ENCODE measurements at regions not wholly inside any gene's neighbourhood (a gene's known extent, or its start where the extent isn't known, plus 50 kb on each side); places are given as distances from the start of the nearest gene placed in this dataset.

- Histone ChIP-seq H3K4me3 (replicated peaks; ENCODE audit: insufficient read depth, low read length) (no peak overlapping the region), H3K27ac (replicated peaks) (no peak overlapping the region), H3K27me3 (ENCODE audit: insufficient read depth, poor library complexity, severe bottlenecking) (no peaks in the 10 kb centered on the region)
- no peak for DNase-seq (ENCODE audit: low read depth in 1 of 2, low spot score in 1 of 2)
- TF ChIP-seq CTCF (IDR thresholded peaks at IDR 0.05; ENCODE audit: insufficient read depth, low read length) (no peak), REST (IDR thresholded peaks at IDR 0.05; ENCODE audit: insufficient replicate concordance, low read depth) (no peak), POLR2AphosphoS5 (IDR thresholded peaks at IDR 0.05; ENCODE audit: low read depth) (no peak), SPI1 (IDR thresholded peaks at IDR 0.05; ENCODE audit: borderline replicate concordance, low read depth) (no peak), GABPA (IDR thresholded peaks at IDR 0.05; ENCODE audit: low read depth) (no peak)
These were observed 111.3 kb downstream of the SCN11A start for GRCh38 chr3:38940394-38940793.

DNA sequence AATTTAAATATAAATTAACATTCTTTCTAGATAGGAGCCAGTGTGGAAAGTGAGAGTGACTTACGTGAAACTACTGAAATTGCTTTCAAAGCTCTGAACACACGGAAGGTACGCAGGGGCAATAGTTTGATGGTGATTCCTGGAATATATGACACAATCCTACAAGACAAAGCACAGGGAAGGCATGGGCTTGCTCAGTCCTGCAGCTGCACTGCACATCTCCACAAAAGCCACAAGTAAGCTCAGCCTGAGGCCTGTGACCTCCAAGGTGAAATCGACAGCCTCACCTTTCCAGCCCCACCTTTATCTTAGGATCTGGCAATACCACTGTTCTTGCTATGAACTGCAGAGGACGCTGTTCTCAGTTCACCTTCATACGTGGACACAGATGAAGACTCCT lies 109.3 kb upstream of the SCN10A start:
- TF ChIP-seq REST (IDR thresholded peaks at IDR 0.05; ENCODE audit: insufficient replicate concordance, low read depth) = no peak
- TF ChIP-seq SPI1 (IDR thresholded peaks at IDR 0.05; ENCODE audit: borderline replicate concordance, low read depth) = no peak
- no peak for TF ChIP-seq GABPA (IDR thresholded peaks at IDR 0.05; ENCODE audit: low read depth)
- TF ChIP-seq CTCF (IDR thresholded peaks at IDR 0.05; ENCODE audit: insufficient read depth, low read length) = no peak
- no peak for TF ChIP-seq POLR2AphosphoS5 (IDR thresholded peaks at IDR 0.05; ENCODE audit: low read depth)
- no peak overlapping the region for H3K27ac ChIP-seq (replicated peaks)
- H3K4me3 ChIP-seq (replicated peaks; ENCODE audit: insufficient read depth, low read length) = no peak overlapping the region
- DNase-seq (ENCODE audit: low read depth in 1 of 2, low spot score in 1 of 2) = no peak
- no peaks in the 10 kb centered on the region for H3K27me3 ChIP-seq (ENCODE audit: insufficient read depth, poor library complexity, severe bottlenecking)

DNA sequence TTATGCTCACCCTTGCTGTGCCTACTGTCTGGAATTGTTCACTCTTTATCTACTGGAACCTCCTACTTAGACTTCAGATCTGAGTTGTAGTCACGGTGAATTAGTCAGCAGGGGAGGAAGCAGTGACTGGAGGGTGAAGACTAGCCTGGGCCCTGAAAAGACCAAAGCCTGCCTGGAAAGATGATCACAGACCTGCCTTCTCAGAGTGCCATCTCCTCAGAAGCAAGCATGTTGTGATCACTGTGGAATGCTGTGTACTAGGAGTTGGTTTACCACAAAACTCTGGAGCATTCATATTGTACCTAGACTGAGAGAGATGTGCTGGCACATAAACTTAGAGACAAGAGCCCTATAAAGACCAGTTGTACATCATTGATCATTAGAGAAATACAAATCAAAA lies 100.7 kb upstream of the SCN10A start:
- no peak for DNase-seq (ENCODE audit: low read depth in 1 of 2, low spot score in 1 of 2)
- H3K27me3 ChIP-seq (ENCODE audit: insufficient read depth, poor library complexity, severe bottlenecking) = no peaks in the 10 kb centered on the region
- no peak for TF ChIP-seq SPI1 (IDR thresholded peaks at IDR 0.05; ENCODE audit: borderline replicate concordance, low read depth)
- no peak for TF ChIP-seq REST (IDR thresholded peaks at IDR 0.05; ENCODE audit: insufficient replicate concordance, low read depth)
- TF ChIP-seq CTCF (IDR thresholded peaks at IDR 0.05; ENCODE audit: insufficient read depth, low read length) = no peak
- TF ChIP-seq GABPA (IDR thresholded peaks at IDR 0.05; ENCODE audit: low read depth) = no peak
- no peak for TF ChIP-seq POLR2AphosphoS5 (IDR thresholded peaks at IDR 0.05; ENCODE audit: low read depth)
- no peak overlapping the region for H3K27ac ChIP-seq (replicated peaks)
- no peak overlapping the region for H3K4me3 ChIP-seq (replicated peaks; ENCODE audit: insufficient read depth, low read length)
